ENCODE measurements at regions not wholly inside any gene's neighbourhood (a gene's known extent, or its start where the extent isn't known, plus 50 kb on each side); places are given as distances from the start of the nearest gene placed in this dataset.

- Histone ChIP-seq H3K4me3 (ENCODE audit: low read depth in 1 of 3, low read length in 3 of 3) (no peak overlapping the region), H3K36me3 (ENCODE audit: control insufficient read depth in 4 of 4, insufficient read depth in 3 of 4, low read depth in 1 of 4, low read length in 3 of 4) (no peaks in the 10 kb centered on the region), H3K9me3 (ENCODE audit: control insufficient read depth in 4 of 4, low read length in 3 of 4) (peaks cover 0 to 2% (median 0%) of the 10 kb centered on the region in 4 donors), H3K9ac (ENCODE audit: low read depth in 1 of 2, low read length in 2 of 2) (no peak overlapping the region), H3K27me3 (ENCODE audit: control insufficient read depth in 4 of 4, insufficient read depth in 4 of 4, low read length in 3 of 4) (no peaks in the 10 kb centered on the region), H3K4me1 (ENCODE audit: control insufficient read depth in 4 of 4, insufficient read depth in 4 of 4, low read length in 3 of 4) (no peaks in the 10 kb centered on the region), H3K27ac (ENCODE audit: low read depth in 1 of 2, low read length in 2 of 2) (no peak overlapping the region)
- DNase-seq (ENCODE audit: low spot score) = no peak
- TF ChIP-seq FOXA2 (IDR thresholded peaks at IDR 0.05) (no peak), TAF1 (conservative IDR thresholded peaks at IDR 0.05) (no peak), EGR1 (IDR thresholded peaks at IDR 0.05; ENCODE audit: low read depth in 2 of 2) (no peak), RXRA (IDR thresholded peaks at IDR 0.05) (no peak), JUND (IDR thresholded peaks at IDR 0.05) (no peak), ATF3 (IDR thresholded peaks at IDR 0.05) (no peak), ZBTB33 (IDR thresholded peaks at IDR 0.05) (no peak), YY1 (IDR thresholded peaks at IDR 0.05) (no peak), MAX (IDR thresholded peaks at IDR 0.05) (no peak)
- TF ChIP-seq, protein P1, sequence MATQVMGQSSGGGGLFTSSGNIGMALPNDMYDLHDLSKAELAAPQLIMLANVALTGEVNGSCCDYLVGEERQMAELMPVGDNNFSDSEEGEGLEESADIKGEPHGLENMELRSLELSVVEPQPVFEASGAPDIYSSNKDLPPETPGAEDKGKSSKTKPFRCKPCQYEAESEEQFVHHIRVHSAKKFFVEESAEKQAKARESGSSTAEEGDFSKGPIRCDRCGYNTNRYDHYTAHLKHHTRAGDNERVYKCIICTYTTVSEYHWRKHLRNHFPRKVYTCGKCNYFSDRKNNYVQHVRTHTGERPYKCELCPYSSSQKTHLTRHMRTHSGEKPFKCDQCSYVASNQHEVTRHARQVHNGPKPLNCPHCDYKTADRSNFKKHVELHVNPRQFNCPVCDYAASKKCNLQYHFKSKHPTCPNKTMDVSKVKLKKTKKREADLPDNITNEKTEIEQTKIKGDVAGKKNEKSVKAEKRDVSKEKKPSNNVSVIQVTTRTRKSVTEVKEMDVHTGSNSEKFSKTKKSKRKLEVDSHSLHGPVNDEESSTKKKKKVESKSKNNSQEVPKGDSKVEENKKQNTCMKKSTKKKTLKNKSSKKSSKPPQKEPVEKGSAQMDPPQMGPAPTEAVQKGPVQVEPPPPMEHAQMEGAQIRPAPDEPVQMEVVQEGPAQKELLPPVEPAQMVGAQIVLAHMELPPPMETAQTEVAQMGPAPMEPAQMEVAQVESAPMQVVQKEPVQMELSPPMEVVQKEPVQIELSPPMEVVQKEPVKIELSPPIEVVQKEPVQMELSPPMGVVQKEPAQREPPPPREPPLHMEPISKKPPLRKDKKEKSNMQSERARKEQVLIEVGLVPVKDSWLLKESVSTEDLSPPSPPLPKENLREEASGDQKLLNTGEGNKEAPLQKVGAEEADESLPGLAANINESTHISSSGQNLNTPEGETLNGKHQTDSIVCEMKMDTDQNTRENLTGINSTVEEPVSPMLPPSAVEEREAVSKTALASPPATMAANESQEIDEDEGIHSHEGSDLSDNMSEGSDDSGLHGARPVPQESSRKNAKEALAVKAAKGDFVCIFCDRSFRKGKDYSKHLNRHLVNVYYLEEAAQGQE (IDR thresholded peaks at IDR 0.05) = no peak
- WGBS = 37% methylated on average over 1 of the region's 1 CpG
These were observed 592.4 kb downstream of the EPHA3 start for GRCh38 chr3:89699771-89700170.

DNA sequence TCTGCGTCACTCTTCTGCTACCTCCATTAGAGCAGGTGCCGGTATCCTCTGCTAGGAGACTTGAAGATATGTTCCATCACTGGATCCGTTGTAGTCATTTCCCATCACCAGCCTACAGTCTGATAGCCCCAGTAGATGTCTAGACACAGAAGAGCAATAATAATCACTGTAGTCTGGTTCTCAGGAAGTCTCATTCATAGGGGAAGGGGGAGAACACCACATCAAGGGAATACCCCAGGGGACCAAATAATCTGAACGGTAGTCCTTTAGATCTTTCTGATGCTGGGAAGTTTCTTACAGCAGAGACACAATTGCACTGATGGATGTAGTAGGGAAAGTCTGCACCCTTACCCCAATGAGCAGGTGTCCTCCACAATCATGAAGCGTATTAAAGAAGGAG is 595.0 kb downstream of the EPHA3 start:
- WGBS = 79% methylated on average over 5 of the region's 5 CpGs
- DNase-seq (ENCODE audit: low spot score) = no peak
- Histone ChIP-seq H3K36me3 (ENCODE audit: control insufficient read depth in 4 of 4, insufficient read depth in 3 of 4, low read depth in 1 of 4, low read length in 3 of 4) (no peaks in the 10 kb centered on the region), H3K4me3 (ENCODE audit: low read depth in 1 of 3, low read length in 3 of 3) (no peak overlapping the region), H3K4me1 (ENCODE audit: control insufficient read depth in 4 of 4, insufficient read depth in 4 of 4, low read length in 3 of 4) (no peaks in the 10 kb centered on the region), H3K27ac (ENCODE audit: low read depth in 1 of 2, low read length in 2 of 2) (no peak overlapping the region), H3K27me3 (ENCODE audit: control insufficient read depth in 4 of 4, insufficient read depth in 4 of 4, low read length in 3 of 4) (no peaks in the 10 kb centered on the region), H3K9ac (ENCODE audit: low read depth in 1 of 2, low read length in 2 of 2) (no peak overlapping the region), H3K9me3 (ENCODE audit: control insufficient read depth in 4 of 4, low read length in 3 of 4) (peaks cover 0 to 2% (median 0%) of the 10 kb centered on the region in 4 donors)
- TF ChIP-seq JUND (IDR thresholded peaks at IDR 0.05) (no peak), FOXA2 (IDR thresholded peaks at IDR 0.05) (no peak), SP1 (IDR thresholded peaks at IDR 0.05) (no peak), HNF4G (IDR thresholded peaks at IDR 0.05) (no peak)

- Histone ChIP-seq H3K27ac (ENCODE audit: low read depth in 1 of 2, low read length in 2 of 2) (no peak overlapping the region), H3K9me3 (ENCODE audit: control insufficient read depth in 4 of 4, low read length in 3 of 4) (no peaks in the 10 kb centered on the region), H3K27me3 (ENCODE audit: control insufficient read depth in 4 of 4, insufficient read depth in 4 of 4, low read length in 3 of 4) (no peaks in the 10 kb centered on the region), H3K4me3 (ENCODE audit: low read depth in 1 of 3, low read length in 3 of 3) (no peak overlapping the region), H3K4me1 (ENCODE audit: control insufficient read depth in 4 of 4, insufficient read depth in 4 of 4, low read length in 3 of 4) (no peaks in the 10 kb centered on the region), H3K9ac (ENCODE audit: low read depth in 1 of 2, low read length in 2 of 2) (no peak overlapping the region), H3K36me3 (ENCODE audit: control insufficient read depth in 4 of 4, insufficient read depth in 3 of 4, low read depth in 1 of 4, low read length in 3 of 4) (no peaks in the 10 kb centered on the region)
- DNase-seq (ENCODE audit: low spot score) = no peak
- 69% methylated on average over 3 of the region's 3 CpGs for WGBS
- no peak for TF ChIP-seq SP1 (IDR thresholded peaks at IDR 0.05)
- TF ChIP-seq ATF3 (IDR thresholded peaks at IDR 0.05) = no peak
- TF ChIP-seq CTCF (IDR thresholded peaks at IDR 0.05; ENCODE audit: low read depth, low read length, missing input control) = no peak
- TF ChIP-seq HNF4A (conservative IDR thresholded peaks at IDR 0.05) = no peak
- no peak for TF ChIP-seq YY1 (IDR thresholded peaks at IDR 0.05)
- TF ChIP-seq FOXA2 (IDR thresholded peaks at IDR 0.05) = no peak
- TF ChIP-seq, protein P1 (IDR thresholded peaks at IDR 0.05) = no peak
- TF ChIP-seq RXRA (IDR thresholded peaks at IDR 0.05) = no peak
- TF ChIP-seq RAD21 (IDR thresholded peaks at IDR 0.05) = no peak
These were observed 605.8 kb downstream of the EPHA3 start for GRCh38 chr3:89713196-89713595.
